ENCODE measurements at regions not wholly inside any gene's neighbourhood (a gene's known extent, or its start where the extent isn't known, plus 50 kb on each side); places are given as distances from the start of the nearest gene placed in this dataset.

DNA sequence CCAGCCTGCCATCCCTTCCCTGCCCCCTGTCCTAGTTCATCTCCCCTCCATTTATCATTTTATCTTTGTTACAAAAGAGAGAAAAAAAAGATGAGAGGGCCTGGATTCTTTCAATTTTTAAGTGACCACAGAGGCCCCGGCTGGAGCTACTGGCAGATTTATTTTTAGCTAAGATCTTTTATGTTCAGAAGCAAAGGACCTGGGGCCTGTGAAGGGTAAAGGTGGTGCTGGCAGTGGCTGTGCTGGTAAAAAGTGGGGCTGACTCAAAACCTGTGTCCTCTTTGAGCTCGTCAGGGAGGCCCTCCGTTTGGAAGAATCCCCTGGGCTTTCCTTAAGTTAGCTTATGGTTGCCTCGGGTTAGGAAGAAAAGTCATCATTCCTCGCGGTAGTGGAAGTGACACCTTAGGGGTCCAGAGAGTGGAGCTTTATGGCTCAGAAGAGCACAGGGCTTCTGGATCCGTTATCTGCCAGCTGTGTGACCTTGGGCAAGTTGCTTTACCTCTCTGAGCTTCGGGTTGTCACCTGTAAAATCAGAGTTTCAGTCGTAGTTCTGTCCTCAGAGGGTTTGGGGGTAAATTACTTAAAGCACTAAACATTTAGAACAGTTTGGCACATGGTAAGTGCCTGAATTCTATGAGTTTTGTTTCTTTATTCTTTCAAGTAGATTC, 923.8 kb upstream of the EEF2KMT start:
- TF ChIP-seq EZH2 (conservative IDR thresholded peaks at IDR 0.05; ENCODE audit: low read depth, low read length) = no peak
- no peak for TF ChIP-seq SRF (IDR thresholded peaks at IDR 0.05; ENCODE audit: low read depth, low read length)
- TF ChIP-seq, protein P1, sequence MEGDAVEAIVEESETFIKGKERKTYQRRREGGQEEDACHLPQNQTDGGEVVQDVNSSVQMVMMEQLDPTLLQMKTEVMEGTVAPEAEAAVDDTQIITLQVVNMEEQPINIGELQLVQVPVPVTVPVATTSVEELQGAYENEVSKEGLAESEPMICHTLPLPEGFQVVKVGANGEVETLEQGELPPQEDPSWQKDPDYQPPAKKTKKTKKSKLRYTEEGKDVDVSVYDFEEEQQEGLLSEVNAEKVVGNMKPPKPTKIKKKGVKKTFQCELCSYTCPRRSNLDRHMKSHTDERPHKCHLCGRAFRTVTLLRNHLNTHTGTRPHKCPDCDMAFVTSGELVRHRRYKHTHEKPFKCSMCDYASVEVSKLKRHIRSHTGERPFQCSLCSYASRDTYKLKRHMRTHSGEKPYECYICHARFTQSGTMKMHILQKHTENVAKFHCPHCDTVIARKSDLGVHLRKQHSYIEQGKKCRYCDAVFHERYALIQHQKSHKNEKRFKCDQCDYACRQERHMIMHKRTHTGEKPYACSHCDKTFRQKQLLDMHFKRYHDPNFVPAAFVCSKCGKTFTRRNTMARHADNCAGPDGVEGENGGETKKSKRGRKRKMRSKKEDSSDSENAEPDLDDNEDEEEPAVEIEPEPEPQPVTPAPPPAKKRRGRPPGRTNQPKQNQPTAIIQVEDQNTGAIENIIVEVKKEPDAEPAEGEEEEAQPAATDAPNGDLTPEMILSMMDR (CRISPR knock-in tag; IDR thresholded peaks at IDR 0.05) = no peak
- TF ChIP-seq ETV6 (CRISPR knock-in tag; conservative IDR thresholded peaks at IDR 0.05) = no peak
- TF ChIP-seq KDM5B (CRISPR knock-in tag; IDR thresholded peaks at IDR 0.05; ENCODE audit: borderline replicate concordance) = no peak
- TF ChIP-seq, protein P2, sequence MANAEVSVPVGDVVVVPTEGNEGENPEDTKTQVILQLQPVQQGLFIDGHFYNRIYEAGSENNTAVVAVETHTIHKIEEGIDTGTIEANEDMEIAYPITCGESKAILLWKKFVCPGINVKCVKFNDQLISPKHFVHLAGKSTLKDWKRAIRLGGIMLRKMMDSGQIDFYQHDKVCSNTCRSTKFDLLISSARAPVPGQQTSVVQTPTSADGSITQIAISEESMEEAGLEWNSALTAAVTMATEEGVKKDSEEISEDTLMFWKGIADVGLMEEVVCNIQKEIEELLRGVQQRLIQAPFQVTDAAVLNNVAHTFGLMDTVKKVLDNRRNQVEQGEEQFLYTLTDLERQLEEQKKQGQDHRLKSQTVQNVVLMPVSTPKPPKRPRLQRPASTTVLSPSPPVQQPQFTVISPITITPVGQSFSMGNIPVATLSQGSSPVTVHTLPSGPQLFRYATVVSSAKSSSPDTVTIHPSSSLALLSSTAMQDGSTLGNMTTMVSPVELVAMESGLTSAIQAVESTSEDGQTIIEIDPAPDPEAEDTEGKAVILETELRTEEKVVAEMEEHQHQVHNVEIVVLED (CRISPR knock-in tag; IDR thresholded peaks at IDR 0.05; ENCODE audit: borderline replicate concordance) = no peak
- no peak for TF ChIP-seq CAMTA2 (CRISPR knock-in tag; IDR thresholded peaks at IDR 0.05; ENCODE audit: borderline replicate concordance)
- TF ChIP-seq RAD21 (CRISPR knock-in tag; IDR thresholded peaks at IDR 0.05) = no peak

Data from HepG2 (cell line).